ENCODE measurements at regions not wholly inside any gene's neighbourhood (a gene's known extent, or its start where the extent isn't known, plus 50 kb on each side); places are given as distances from the start of the nearest gene placed in this dataset.

- no peak for TF ChIP-seq POLR2AphosphoS5 (IDR thresholded peaks at IDR 0.05; ENCODE audit: low read depth)
- no peak for TF ChIP-seq CTCF (IDR thresholded peaks at IDR 0.05; ENCODE audit: insufficient read depth, low read length)
- TF ChIP-seq REST (IDR thresholded peaks at IDR 0.05; ENCODE audit: insufficient replicate concordance, low read depth), result no peak
- TF ChIP-seq GABPA (IDR thresholded peaks at IDR 0.05; ENCODE audit: low read depth), result no peak
- TF ChIP-seq SPI1 (IDR thresholded peaks at IDR 0.05; ENCODE audit: borderline replicate concordance, low read depth), result no peak
Measured at GRCh38 chr1:87795615-87796337, 467.1 kb downstream of the LMO4 start.

Data from HL-60 (cell line).